GM19452 (cell line): ENCODE measurements at regions not wholly inside any gene's neighbourhood (a gene's known extent, or its start where the extent isn't known, plus 50 kb on each side); places are given as distances from the start of the nearest gene placed in this dataset.

Experiments used
- ATAC-seq: cut with Tn5 transposase; IDR thresholded peaks from one replicate; pipeline ENCODE4 v1.9.1; 2021; ENCODE audit not compliant: unreplicated experiment

DNA sequence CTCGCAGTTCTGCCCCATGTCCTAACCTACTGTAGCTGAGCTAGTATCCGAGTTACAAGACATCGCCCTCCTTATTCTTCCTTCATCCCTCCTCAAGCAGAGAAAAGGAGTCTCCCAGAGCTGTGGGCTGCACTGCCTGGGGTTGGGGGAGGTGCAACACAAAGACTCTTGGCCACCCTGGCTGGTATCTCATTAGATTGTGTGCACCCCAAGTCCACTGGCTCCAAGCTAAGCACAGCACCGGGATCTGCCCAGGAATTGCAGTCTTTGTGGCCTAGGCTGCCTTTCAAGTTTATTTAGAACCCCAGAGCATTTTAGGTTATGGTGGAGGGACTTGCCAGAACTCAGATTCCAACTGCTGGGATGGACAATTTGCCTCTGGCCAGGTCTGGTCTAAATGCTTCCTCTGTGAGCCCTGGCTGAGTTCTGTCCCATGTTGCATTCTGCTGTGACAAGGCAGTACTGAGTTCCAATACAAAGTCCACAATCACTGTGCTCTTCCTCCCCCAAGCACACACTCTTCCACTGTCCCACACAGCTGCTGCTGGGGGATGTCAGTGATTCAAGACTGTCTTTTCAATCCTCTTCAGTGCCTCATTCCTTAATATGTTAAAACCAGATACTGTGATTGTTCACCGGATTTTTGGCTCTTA, 169.6 kb upstream of the CLEC14A start:
- no peak for ATAC-seq

DNA sequence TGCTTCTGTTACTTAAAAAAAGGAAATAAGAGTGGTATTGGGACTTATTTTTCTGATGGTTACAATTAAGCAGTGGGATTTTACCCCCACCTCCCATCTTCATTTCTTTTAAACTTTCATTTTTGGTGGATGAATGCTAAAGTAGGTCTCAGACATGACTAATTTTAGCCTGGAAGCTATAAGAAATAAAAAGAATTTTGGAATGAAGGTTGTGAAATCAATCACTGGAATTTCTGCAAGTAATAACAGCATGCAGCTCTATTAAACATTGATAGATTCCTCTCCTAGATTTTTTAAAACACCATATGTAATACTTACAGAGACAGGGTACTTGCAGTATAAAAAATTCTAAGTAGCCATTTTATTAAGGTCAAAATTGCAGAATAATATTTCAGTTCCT, 164.2 kb upstream of the CLEC14A start:
- no peak for ATAC-seq

DNA sequence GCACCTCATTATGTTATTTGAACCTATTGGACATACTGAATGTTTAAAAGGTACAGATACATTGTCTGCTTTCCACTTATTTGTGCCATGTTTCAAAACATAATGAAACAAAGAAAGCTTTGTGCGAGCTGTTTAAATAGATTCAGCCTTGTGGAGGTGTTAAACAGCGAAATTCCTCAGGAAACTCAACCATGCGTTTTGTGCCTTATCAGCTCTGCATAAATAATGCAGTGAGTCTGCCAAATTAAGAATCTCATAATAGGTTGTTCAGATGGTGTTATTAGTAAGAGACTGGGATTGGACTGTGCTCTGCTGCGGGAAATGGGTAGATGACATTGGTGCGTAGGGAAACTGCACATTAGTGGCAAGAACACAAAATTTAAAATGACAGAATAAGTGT, 163.7 kb upstream of the CLEC14A start:
- ATAC-seq = no peak

DNA sequence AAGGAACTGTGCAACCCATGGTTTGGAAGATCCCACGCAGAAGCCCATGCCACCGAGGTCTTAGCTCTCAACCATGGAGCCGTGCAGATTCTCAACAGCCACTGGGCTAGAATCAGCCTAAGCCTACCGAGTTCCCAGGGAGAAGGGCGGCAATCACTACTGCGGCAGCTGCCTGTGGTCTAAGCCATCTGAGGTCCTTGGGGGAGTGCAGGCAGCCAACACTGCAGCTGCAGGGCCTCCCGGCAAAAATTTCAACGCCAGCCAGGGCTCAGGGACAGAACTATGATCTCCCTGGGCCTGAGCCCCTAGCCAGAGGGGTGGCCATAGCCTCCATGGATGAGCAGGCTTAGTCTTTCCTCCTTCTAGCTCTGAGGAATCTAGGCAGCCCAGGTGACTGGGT, 156.8 kb upstream of the CLEC14A start:
- no peak for ATAC-seq

DNA sequence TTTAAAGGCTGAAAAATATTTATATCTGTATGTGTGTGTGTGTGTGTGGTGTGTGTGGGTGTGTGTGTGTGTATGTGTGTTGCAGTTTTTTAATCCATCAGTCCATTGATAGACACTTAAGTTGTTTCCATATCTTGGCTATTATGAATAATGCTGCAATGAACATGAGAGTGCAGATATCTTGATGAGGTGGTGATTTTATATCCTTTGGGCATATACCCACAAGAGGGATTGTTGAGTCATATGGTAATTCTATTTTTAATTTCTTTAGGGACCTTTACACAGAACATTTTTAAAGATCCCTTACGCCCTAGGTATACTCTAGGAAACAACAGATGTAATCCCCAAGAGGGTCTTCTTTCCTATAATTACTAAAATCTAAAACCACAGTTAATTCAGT, 154.5 kb upstream of the CLEC14A start:
- no peak for ATAC-seq

DNA sequence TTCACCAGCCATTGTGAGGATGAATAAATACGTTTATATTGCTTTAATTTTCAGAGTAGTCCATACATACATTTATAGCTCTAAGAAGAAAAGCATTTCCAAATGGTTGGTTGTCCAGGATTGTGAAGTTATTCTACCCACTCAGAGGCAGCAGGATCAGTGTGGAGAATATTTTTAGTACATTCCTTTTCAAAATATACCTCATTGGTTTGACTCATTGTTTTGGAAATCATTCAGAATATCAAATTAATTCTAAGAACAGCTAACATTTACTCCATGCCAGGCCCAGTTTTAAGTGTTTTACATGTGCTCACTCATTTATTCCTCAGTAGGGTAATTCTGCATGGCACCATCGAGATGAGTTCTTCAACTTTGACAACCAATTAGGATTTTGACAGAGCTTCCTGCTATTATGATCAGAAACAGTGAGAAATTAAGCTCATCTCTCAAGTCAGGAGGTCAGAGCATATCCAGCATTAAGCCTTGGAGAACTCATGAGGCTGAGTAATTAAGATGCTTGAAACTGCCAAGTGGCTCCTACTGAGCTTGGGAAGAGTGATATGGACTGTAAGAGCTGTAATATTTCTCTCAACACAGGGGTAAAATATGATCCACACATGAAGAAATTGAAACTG, 153.3 kb upstream of the CLEC14A start:
- no peak for ATAC-seq

DNA sequence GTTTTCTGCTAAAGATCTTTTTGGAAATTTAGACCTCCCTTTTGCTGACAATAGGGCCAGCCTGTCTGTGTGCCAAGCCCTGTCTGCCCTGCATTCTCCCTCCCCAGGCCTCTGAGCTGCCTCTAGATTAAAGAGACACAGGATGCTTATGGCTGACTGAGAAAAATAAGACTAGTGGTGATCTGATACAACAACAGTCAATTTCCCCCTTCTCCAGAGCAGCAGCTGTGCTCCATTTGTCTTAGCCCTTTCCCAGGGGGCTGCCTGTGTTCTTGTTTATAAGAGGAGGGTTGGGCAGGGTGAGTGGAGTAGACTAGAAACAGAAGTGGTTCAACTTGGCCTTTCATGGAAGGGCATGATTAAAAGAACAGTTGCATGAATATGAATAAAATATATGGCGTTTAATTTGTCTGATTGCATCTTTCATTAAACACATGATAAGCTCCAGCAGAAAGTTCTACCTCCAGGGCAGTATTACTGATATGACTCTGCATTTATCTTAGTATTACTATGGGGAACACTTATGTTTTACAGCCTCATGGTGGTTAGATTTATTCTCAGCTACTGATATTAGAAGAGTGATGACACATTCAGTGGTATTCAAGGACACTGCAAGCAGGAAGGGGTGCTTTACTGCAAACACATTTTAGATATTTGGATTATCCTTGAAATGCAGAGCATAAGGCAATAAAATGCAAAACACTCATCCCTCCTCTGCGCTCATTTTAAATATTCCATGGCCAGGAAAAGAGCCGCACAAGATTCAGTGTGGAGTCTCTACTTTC, 150.2 kb upstream of the CLEC14A start:
- no peak for ATAC-seq

DNA sequence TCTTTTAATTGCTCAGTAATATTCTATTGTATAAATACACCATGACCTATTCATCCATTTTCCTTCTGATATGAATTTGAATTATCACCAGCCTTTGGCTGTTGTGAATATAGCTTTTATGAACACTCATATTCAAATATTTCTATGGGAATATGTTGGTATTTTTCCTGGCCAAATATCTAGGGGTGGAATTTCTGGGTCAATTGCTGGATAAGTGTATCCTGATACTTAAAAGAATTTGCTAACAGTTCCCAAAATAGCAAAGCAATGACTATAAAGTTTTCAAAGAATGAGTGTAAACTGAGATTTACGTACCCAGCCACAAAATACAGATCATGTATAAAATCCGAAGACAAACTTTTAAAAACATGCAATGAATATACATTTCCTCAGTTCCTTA, 148.7 kb upstream of the CLEC14A start:
- no peak for ATAC-seq

DNA sequence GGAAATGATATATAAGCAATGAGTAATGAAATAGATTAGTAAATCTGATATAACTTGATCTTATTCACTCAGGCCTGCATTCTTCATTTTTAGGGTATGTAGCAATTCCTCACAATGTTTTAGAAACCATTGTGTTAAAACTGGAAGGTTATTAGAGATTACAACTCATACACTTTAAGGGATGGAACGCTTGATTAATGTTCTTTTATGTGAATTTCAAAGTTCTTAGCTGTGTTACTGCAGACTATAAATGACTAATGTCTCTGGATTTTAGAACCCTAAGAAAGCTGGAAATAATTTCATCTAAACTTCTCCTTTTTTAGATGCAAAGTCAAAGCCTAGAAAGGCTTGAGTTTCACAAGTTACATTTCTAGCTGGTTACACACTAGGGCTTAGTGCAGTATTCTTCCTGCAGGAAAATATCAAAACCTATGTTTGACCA, 148.2 kb upstream of the CLEC14A start:
- ATAC-seq = no peak

DNA sequence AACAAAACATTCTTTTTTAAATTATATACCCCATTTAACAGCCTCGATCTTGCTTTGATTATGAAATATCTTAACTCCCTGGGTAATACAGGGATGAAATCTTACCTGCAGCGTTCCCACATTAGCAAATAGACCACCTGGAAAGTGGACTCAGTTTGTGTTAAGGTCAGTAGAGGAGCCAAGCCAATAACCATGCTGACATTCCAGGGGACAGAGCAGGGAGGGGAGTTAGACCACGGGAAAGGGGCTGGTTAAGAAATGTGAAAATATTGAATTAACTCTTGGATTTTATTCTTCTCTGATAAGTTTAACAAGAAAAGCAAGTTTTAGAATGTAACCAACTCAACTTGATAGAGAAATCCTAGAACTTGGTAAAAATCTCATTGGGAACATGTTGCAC, 144.9 kb upstream of the CLEC14A start:
- no peak for ATAC-seq

DNA sequence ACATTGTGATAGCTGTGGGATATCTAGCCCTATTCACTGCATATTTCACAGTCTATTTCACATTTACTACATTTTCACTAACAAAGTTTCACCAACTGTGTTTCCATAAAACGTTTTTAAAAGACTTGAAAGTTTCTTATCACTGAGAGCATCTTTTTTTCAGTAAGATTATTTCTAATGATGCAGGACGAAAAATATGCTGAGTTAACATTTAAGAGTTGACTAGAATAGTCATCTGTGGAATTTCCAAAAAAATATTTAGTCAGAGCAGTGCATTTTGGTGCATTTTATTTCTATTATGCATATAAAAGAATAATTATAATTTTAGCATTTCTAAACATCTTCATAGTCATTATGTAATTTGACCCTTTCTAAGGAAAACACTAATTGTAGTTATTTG, 143.8 kb upstream of the CLEC14A start:
- ATAC-seq = no peak

DNA sequence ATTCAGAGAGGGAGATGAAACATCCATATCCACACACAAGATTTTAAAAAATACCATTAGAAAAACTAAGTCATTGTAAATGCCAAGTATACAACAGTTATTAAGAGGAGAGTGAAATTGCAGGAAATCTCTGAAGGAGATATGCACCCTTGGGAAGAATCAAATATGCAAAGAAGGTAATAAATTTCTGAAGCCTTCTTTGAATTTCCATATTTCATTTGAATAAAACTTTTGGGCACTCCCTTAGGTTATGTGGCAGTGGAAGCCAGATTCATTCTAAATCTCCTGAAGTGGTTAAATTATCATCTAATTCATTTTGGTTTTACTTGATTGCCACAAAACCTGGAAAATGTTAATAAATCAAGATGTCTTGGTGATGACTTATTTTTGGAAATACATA, 138.9 kb upstream of the CLEC14A start:
- no peak for ATAC-seq

DNA sequence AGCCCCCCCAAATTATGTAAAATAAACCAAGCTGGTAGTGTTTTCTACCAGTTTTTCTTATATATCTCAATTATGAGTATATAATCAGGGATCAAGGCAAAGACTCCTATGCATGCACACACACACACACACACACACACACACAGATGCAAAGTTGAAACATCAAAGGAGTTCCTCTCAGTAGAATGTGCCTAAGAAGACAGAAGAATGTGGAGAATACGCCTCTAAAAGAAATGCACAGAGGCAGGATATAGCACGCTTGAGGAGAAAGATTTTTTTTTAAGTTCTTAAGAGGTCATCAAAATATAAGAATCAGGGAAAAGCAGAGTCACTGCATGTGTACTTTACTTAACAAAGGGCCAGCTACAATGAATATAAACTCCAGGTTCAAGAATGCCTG, 138.2 kb upstream of the CLEC14A start:
- no peak for ATAC-seq

DNA sequence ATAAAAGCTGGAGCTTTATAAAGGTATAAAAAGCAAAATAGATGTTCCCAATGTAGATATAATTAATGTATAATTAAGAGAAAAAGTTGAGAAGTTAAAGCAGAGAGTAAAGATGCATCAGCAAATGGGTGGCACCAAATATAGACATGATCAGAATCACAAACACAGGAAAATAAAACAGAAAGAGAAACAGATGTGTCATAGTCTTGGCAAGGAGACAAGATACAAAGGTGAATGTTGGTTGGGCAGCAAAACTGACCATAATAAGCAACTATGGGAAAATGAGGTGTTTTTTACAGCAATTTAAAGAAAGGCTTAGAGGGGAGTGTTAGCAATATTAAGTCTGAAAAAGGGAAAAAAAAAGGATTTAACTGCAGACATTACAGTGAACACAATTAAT, 135.4 kb upstream of the CLEC14A start:
- no peak for ATAC-seq

DNA sequence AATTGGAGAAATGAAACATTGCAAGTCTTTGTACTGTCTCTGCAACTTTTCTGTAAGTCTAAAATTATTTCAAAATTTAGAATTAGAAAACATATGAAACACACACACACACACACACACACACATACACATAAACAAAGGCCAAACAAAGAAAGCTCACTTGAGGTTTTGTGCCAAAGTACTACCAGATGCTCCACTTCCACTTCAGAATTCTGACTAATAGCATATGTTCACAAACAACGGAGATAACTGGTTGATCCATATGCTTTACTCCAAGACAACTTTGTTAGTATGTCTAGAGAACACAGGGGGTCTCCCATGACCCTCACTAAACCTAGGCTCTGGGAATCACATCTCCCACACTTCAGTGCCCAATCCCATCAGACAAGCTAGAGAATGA, 133.8 kb upstream of the CLEC14A start:
- no peak for ATAC-seq

DNA sequence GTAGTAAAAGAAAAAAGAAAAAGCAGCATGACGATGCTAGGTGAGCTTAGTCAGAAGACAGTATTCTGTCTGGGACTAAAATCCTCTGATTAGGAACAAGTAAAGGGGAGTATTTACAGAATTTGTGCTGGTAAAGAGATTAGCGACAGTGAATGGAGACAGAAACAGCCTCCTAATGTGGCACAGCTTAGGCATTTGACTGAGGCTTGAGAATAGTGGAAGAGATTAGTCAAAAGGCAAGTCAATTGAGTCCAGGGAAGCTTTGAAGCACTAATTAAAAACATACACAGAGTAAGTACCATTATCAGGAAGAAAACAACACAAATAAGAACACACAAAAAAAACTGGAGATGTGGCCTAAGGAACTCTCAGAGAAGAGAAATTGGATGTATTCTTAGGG, 131.9 kb upstream of the CLEC14A start:
- ATAC-seq = no peak

DNA sequence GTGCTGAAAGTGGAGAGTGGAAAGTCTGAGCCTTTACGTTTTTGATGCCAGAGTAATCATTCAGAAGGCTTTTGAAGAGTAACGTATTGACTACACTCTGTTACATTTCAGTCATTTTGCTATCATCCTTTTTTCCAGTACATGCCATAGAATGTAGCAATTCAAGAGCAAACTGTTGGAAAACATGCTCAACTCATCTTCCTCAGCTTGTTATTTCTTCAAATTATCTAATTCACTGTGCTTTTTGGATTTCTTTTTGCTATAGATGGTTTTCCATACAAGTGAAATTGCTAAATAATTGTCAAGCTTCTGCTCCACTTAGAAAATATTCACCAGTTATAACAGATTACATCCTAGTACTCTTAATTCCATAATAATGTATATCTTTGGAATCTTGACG, 129.9 kb upstream of the CLEC14A start:
- ATAC-seq = no peak

DNA sequence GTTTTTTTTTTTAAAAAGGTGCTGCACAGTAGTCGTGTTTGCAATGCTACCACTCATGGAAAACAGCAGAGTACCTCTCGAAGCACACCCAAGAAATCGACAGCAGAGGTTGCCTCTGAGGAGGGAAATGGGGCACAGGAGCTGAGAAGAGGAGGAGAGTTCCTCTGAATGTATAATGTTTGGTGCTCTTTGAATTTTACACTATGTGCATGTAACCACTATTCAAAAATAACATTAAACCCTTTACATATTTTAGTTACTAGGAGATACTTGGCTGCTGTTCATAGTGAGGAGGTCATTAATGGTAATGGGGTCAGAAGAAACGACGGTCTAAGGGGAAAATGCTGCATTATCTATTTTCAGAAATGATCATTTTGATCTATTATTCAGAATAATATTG, 129.4 kb upstream of the CLEC14A start:
- ATAC-seq = no peak

DNA sequence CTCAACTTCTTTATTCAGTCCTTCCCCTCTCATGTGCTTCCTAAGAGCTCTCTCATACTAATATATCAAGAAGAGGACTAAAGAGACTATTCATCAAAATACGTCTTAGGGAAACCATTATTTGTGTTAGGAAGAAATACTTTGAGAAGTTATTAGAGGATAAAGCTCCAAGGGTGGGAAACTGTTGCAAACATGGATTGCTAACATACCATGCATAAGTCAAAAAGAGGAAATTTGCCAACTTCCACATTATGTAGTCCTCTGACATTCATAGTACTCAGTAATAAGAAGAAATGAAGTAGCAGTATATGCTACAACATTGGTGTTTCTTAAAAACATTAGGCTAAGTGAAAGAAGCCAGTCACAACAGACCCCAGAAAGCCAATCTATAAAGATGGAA, 128.8 kb upstream of the CLEC14A start:
- no peak for ATAC-seq

DNA sequence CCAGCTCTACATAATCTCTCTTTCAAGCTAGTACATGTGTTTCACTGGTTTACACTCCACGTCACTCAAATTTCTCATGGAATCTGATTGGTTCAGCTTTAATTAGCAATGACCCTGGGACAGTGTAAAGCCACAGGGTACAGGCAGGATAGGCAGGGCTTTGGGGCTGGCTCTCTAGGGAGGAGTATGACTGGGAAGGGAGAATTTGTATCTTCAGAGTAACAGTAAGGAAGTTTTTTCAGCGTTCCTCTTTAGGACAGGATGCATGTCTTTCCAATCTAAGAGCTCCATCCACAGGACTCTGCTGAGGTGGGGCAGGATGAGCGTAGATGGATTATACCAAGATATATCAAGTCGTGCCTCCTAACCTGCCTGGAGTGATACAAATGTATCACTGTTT, 112.0 kb upstream of the CLEC14A start:
- ATAC-seq = no peak

DNA sequence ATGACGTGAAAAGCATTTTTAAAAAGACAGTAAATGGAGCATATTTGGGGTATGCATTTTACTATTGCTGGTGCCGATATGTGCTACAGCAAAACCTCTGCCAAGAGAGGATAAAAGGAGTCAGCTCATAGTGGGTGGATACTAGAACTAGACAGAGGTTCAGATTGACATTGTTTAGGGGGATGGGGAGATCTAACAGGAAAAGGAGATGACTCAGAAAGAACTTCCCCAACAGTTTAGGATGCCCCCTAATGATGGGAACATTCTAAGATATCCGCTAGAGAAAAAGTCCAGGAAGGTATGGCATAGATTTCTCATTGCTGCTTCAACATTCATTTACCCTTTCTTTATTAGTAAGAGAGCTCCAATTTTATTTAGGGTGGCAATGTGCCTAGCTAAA, 110.5 kb upstream of the CLEC14A start:
- no peak for ATAC-seq

DNA sequence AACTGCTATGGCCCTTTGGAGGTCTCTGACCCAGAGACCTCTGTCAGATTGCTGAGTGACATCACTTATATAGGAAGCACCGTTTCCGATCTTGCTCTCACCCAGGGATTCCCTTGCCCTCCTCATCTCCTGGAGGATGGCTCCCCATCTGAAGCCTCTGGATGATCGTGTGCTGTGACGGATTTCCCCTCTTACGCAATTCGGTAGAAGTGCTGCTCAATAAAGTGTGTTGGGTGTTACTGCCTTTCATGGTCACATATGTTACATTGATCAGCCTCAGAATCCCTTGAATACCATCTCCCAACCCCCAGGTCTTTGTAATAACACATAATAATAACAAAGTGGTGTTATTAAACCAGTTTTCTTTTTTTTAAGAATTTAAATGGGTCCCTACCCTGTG, 107.3 kb upstream of the CLEC14A start:
- no peak for ATAC-seq
